Fibroblast of the aortic adventitia (primary cell): ENCODE measurements at regions not wholly inside any gene's neighbourhood (a gene's known extent, or its start where the extent isn't known, plus 50 kb on each side); places are given as distances from the start of the nearest gene placed in this dataset.

Experiments used
- DNase-seq: peaks from one replicate; pipeline ENCODE4 v3.0.0-alpha.2; 2010; ENCODE audit warnings: low read depth
- H3K4me3 ChIP-seq: 2 replicates; pipeline ENCODE4 v1.5.1; 2011; ENCODE audit warnings: low read depth, mild to moderate bottlenecking, control low read depth, low read length, moderate library complexity
- TF ChIP-seq, protein P1 (sequence below): IDR thresholded peaks from 2 replicates; pipeline ENCODE4 v1.5.1; 2011; ENCODE audit warnings: mild to moderate bottlenecking, low read length, control low read depth, inconsistent platforms; ENCODE audit not compliant: insufficient read depth

DNA sequence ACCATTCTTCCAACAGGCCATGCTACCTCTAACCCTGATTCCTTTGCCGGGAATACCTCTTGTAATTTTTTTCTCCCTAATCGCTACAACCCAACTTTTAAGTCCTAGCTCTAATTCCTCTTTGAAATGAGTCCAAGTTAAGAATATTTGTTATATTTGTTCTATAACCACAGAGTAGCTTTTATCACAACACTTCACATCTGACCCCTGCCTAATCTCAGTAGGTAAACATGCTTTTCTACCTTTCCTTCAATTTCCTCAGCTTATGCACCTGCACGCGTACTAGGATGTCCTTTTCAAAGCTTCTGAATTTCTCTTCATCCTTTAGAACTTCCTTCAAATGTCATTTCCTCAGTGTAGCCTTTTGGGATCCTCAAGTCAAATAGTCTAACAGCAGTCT lies 915.5 kb upstream of the LCORL start:
- no peak for DNase-seq
- TF ChIP-seq, protein P1, sequence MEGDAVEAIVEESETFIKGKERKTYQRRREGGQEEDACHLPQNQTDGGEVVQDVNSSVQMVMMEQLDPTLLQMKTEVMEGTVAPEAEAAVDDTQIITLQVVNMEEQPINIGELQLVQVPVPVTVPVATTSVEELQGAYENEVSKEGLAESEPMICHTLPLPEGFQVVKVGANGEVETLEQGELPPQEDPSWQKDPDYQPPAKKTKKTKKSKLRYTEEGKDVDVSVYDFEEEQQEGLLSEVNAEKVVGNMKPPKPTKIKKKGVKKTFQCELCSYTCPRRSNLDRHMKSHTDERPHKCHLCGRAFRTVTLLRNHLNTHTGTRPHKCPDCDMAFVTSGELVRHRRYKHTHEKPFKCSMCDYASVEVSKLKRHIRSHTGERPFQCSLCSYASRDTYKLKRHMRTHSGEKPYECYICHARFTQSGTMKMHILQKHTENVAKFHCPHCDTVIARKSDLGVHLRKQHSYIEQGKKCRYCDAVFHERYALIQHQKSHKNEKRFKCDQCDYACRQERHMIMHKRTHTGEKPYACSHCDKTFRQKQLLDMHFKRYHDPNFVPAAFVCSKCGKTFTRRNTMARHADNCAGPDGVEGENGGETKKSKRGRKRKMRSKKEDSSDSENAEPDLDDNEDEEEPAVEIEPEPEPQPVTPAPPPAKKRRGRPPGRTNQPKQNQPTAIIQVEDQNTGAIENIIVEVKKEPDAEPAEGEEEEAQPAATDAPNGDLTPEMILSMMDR: no peak
- H3K4me3 ChIP-seq: no peak overlapping the region

DNA sequence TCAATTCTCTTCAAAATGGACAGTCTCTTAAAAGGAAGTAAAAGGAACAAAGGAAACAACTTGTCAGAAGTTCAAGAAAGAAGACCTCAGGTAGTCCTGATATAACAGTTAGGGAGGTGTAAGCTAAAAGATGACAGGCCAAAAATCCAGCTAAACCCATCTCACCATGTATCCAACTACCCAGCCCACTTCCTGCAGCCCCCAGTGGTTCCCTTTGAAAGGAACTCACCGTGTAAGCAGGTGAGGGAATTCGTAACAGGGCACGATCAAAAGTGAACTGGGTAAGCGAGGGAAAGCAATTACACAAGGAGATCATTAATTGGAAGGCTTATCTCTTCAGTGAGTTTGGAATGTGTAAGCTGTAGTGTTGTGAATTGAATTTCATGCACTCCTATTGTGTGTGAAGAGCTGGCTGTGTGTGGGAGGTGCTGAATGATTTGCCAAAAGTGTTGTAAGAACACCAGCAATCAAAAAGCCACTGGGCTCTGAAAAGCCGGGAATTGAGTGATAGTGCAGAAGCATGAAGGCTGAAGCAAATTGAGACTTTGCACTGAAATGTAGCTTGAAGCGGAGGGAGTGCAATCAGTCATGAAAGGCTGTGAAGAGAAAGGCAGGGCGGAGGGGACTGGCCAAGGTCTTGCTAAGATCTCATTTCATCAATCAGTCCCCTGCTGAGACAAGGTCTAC lies 914.2 kb upstream of the LCORL start:
- TF ChIP-seq, protein P1: no peak
- H3K4me3 ChIP-seq: no peak overlapping the region
- no peak for DNase-seq

DNA sequence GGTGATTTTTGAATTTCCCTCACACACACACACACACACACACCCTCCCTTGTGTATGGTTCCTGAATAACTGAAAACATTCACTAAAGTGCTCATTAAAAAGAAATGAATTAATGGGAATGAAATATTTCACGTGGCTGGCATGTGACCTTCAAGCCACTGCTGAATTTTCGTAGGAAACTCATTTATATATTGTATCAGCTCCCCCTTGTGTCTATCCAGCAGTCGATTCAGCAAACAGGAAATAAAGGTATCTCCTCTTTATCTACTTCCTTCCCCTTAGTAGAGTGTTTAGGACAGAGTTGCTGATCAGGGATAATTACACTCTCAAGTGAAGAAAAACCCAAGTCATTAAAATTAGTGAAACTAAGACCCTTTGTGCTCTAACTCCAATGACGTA lies 912.6 kb upstream of the LCORL start:
- no peak overlapping the region for H3K4me3 ChIP-seq
- TF ChIP-seq, protein P1: no peak
- DNase-seq: no peak

DNA sequence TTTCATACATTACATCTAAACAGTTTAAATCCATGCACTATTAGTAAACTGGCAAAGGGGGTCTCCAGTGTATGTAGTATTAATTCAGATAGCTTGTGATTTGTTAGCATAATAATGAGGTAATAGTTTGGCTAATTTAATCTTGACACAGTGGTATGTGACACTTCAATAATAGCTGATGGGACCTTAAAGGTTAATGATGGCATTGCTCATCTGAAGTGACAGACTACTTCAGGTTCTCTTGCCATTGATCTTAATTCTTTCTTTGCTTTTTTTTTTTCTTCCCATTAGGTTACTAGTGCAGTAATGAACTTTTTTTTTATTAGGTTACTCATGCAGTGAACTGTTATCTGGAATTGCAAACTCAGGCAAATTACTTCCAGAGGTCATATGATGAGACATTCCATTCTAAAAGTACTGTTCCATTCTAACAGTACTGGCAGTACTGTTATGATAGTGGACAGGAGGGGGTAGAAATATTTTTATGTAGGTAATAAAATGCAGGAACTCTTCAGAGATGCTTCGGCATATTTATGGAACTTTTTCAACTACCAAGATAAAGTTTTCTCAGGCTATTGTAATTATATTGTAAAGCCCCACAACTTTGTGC lies 911.3 kb upstream of the LCORL start:
- H3K4me3 ChIP-seq: no peak overlapping the region
- TF ChIP-seq, protein P1: no peak
- no peak for DNase-seq

DNA sequence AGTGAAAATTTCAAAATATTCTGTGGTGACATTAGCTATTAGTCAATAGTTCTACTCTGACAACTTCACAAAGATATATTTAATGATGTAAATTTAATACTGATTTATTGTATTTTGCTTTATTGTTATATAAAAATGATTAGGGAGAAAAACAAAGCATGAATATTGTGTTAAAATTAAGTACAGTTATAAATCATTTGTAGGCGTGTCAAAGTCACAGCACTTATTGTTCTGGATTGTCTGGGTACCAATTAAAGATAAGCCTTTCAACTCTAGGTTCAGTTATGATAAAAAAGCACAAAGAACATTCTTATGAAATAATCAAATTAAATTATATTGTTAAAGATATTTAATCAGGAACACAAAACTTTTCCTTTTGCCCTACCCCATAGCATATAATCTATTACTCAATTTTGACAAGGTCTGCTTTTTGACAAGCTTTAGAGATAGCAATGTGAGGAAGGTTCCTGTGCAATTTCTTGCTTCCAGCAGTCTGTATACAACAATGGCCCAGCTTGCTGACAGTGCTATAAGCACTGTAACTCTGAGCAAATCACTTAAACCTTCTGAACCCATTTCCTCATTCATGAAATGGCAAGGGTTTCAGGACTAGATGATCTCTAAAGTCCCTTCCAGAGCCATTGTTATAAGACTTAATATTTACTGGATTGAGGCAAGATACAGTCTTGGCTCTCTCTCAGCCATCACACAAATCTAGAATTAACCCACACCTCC lies 910.3 kb upstream of the LCORL start:
- TF ChIP-seq, protein P1: no peak
- no peak overlapping the region for H3K4me3 ChIP-seq
- DNase-seq: no peak

DNA sequence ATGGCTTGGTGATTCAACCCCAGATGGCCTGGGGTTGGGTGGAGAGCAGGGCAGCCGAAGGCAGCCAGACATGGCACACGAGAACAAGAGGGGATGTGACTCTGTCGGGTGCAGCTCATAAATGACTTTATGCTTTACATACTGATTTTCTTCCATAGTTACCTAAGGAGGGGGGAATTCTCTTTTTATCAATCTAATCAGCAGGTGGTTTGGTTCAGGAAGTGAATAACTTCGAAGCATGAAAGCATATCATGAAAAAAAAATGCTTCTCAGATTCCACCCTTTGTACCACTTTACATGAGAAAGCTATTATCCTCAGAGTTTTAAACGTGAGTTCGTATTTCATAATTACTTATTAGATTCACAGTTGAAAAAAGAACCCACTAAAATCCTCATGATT lies 908.9 kb upstream of the LCORL start:
- no peak for DNase-seq
- TF ChIP-seq, protein P1: no peak
- H3K4me3 ChIP-seq: no peak overlapping the region
